Loucy (cell line): ENCODE measurements at regions not wholly inside any gene's neighbourhood (a gene's known extent, or its start where the extent isn't known, plus 50 kb on each side); places are given as distances from the start of the nearest gene placed in this dataset.
"Not testable (repeated sequence)": the region's sequence is repeated elsewhere in the genome, so short reads cannot be mapped to it uniquely, and the experiment has no call there.

Source experiments
- H2AFZ ChIP-seq: fragments of 200-600 bp; sonication (generic); 2 replicates; pipeline ENCODE4 v1.6.0; 2016; ENCODE audit warnings: antibody characterized with exemption, mild to moderate bottlenecking, low read length, moderate library complexity
- H3F3A ChIP-seq: fragments of 200-600 bp; 2 replicates; pipeline ENCODE4 v1.6.0; 2016; ENCODE audit warnings: antibody characterized with exemption, low read depth, mild to moderate bottlenecking
- H3K27me3 ChIP-seq: fragments of 200-600 bp; sonication (generic); 2 replicates; pipeline ENCODE4 v1.6.1; 2014; ENCODE audit warnings: low read length, mild to moderate bottlenecking; ENCODE audit not compliant: insufficient read depth, poor library complexity, severe bottlenecking
- H3K36me3 ChIP-seq: fragments of 200-600 bp; sonication (generic); 2 replicates; pipeline ENCODE4 v1.6.1; 2016; ENCODE audit warnings: low read length; ENCODE audit not compliant: insufficient read depth
- H3K4me1 ChIP-seq: fragments of 200-600 bp; sonication (generic); 2 replicates; pipeline ENCODE4 v1.5.1; 2014; ENCODE audit warnings: low read length, mild to moderate bottlenecking; ENCODE audit not compliant: insufficient read depth, poor library complexity, severe bottlenecking
- H3K4me2 ChIP-seq: fragments of 200-600 bp; sonication (generic); 2 replicates; pipeline ENCODE4 v1.6.0; 2014; ENCODE audit warnings: antibody characterized with exemption, low read length, low read depth, mild to moderate bottlenecking; ENCODE audit not compliant: poor library complexity, severe bottlenecking
- H3K4me3 ChIP-seq: fragments of 200-600 bp; sonication (generic); 2 replicates; pipeline ENCODE4 v1.5.1; 2014; ENCODE audit warnings: low read length, mild to moderate bottlenecking, mixed read lengths; ENCODE audit not compliant: poor library complexity, severe bottlenecking
- H3K79me2 ChIP-seq: fragments of 200-600 bp; sonication (generic); 2 replicates; pipeline ENCODE4 v1.6.1; 2014; ENCODE audit warnings: low read length; ENCODE audit not compliant: insufficient read depth
- H3K9ac ChIP-seq: fragments of 200-600 bp; sonication (generic); 2 replicates; pipeline ENCODE4 v1.6.0; 2014; ENCODE audit warnings: mild to moderate bottlenecking, low read depth, low read length, moderate library complexity; ENCODE audit not compliant: poor library complexity, severe bottlenecking
- H3K9me2 ChIP-seq: fragments of 200-600 bp; sonication (generic); replicated peaks from 2 replicates; pipeline ENCODE4 v1.6.1; 2016; ENCODE audit warnings: low read depth, low read length, mixed read lengths
- H3K9me3 ChIP-seq: fragments of 200-600 bp; sonication (generic); 2 replicates; pipeline ENCODE4 v1.6.1; 2014; ENCODE audit warnings: mild to moderate bottlenecking, antibody characterized with exemption, low read length, low read depth; ENCODE audit not compliant: insufficient read depth
- H4K20me1 ChIP-seq: fragments of 200-600 bp; sonication (generic); 2 replicates; pipeline ENCODE4 v1.6.0; 2014; ENCODE audit warnings: antibody characterized with exemption, low read length, mild to moderate bottlenecking; ENCODE audit not compliant: insufficient read depth, poor library complexity, severe bottlenecking
- EZH2phosphoT487 ChIP-seq: fragments of 200-600 bp; IDR thresholded peaks from 2 replicates; pipeline ENCODE4 v1.6.1; 2018; ENCODE audit warnings: antibody characterized with exemption, mild to moderate bottlenecking, moderate library complexity, borderline replicate concordance
- TF ChIP-seq, protein P1 (sequence below): fragments of 200-600 bp; sonication (generic); conservative IDR thresholded peaks from 2 replicates; pipeline ENCODE4 v1.5.1; 2014; ENCODE audit warnings: mild to moderate bottlenecking, antibody characterized with exemption, low read length

DNA sequence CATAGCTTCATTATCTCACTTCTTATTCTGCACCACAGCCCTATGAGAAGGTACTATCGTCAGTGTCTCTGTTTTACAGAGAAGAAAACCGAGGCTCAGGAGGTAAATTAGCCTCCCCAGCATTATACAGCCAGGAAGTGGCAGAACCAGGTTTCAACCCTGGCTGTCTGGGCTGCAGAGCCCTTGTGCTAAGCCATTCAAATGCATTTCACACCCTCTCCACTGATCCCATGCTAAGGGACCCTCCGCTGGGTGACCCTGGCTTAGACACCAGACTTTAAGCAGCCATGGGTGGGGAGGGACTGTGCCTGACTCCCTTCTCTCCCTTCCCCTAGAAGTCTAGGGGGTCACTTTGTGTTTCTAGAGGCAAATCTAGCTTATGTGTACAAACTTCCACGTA lies 87.5 kb downstream of the RRAGC start:
- no peaks in the 10 kb centered on the region for H3K9me3 ChIP-seq
- no peak for TF ChIP-seq EZH2phosphoT487
- TF ChIP-seq, protein P1, sequence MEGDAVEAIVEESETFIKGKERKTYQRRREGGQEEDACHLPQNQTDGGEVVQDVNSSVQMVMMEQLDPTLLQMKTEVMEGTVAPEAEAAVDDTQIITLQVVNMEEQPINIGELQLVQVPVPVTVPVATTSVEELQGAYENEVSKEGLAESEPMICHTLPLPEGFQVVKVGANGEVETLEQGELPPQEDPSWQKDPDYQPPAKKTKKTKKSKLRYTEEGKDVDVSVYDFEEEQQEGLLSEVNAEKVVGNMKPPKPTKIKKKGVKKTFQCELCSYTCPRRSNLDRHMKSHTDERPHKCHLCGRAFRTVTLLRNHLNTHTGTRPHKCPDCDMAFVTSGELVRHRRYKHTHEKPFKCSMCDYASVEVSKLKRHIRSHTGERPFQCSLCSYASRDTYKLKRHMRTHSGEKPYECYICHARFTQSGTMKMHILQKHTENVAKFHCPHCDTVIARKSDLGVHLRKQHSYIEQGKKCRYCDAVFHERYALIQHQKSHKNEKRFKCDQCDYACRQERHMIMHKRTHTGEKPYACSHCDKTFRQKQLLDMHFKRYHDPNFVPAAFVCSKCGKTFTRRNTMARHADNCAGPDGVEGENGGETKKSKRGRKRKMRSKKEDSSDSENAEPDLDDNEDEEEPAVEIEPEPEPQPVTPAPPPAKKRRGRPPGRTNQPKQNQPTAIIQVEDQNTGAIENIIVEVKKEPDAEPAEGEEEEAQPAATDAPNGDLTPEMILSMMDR, result no peak
- H3K9ac ChIP-seq, result no peak overlapping the region
- H3K9me2 ChIP-seq, result no peaks in the 10 kb centered on the region
- no peak overlapping the region for H2AFZ ChIP-seq
- no peaks in the 10 kb centered on the region for H3K27me3 ChIP-seq
- no peaks in the 10 kb centered on the region for H3F3A ChIP-seq
- no peaks in the 10 kb centered on the region for H3K79me2 ChIP-seq
- no peaks in the 10 kb centered on the region for H4K20me1 ChIP-seq
- no peak overlapping the region for H3K4me3 ChIP-seq
- no peaks in the 10 kb centered on the region for H3K36me3 ChIP-seq
- H3K4me2 ChIP-seq, result no peak overlapping the region
- H3K4me1 ChIP-seq, result no peaks in the 10 kb centered on the region

DNA sequence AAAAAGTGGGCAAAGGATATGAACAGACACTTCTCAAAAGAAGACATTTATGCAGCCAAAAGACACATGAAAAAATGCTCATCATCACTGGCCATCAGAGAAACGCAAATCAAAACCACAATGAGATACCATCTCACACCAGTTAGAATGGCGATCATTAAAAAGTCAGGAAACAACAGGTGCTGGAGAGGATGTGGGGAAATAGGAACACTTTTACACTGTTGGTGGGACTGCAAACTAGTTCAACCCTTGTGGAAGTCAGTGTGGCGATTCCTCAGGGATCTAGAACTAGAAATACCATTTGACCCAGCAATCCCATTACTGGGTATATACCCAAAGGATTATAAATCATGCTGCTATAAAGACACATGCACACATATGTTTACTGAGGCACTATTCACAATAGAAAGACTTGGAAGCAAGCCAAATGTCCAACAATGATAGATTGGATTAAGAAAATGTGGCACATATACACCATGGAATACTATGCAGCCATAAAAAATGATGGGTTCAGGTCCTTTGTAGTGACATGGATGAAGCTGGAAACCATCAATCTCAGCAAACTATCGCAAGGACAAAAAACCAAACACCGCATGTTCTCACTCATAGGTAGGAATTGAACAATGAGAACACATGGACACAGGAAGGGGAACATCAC lies 88.9 kb downstream of the RRAGC start:
- not testable (repeated sequence) for H3K27me3 ChIP-seq, H3K4me1 ChIP-seq, H3F3A ChIP-seq, H3K79me2 ChIP-seq, H3K9ac ChIP-seq, H3K9me3 ChIP-seq, H2AFZ ChIP-seq, H3K4me2 ChIP-seq, H3K4me3 ChIP-seq, H4K20me1 ChIP-seq, H3K9me2 ChIP-seq, H3K36me3 ChIP-seq

DNA sequence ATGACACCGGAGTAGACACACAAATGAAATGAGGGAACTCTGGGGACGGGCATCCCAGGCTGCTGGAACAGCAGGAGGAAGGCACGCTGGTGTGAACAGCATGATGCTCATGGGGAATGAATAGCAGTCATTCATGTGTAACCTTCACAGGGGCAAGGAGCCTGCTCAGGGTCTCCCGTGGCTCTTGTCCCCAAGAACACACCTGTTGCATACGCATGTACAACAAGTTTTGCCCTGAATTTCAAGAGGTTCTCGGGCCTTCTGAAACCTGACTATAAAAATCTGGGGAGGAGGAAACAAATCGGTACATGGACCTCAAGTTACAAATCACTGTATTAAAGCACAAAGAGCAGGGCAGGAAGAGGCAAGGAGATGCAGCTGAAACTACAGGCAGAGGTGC lies 93.4 kb downstream of the RRAGC start:
- Histone ChIP-seq H3K9ac (no peak overlapping the region), H3K9me3 (no peaks in the 10 kb centered on the region), H3K27me3 (no peaks in the 10 kb centered on the region), H3K4me1 (no peaks in the 10 kb centered on the region), H3K4me2 (no peak overlapping the region), H4K20me1 (no peaks in the 10 kb centered on the region), H3F3A (no peaks in the 10 kb centered on the region), H3K4me3 (no peak overlapping the region), H3K9me2 (no peaks in the 10 kb centered on the region), H3K36me3 (no peaks in the 10 kb centered on the region), H3K79me2 (no peaks in the 10 kb centered on the region), H2AFZ (no peak overlapping the region)
- TF ChIP-seq EZH2phosphoT487, result no peak
- TF ChIP-seq, protein P1, result no peak

DNA sequence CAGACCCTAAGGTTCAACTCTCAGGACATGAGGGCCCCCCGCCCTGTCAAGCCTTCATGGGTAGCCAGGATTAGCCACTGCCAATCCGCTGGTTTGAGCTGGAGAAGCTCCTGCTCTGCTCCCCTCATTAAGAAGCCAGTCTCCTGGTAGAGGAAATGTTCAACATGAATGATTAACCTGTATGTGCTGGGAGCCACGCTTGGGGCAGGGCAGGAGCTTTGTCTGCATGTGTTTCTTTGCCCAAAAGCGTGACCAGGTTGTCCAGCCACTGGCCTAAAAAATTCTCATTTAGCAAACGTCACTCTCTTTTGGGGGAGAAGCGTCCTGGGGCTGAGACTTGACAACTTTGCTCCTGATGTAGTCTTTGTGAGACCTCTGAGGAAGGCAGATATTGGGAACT lies 96.5 kb downstream of the RRAGC start:
- Histone ChIP-seq H3K4me1 (no peaks in the 10 kb centered on the region), H3K9ac (no peak overlapping the region), H3K27me3 (no peaks in the 10 kb centered on the region)

More for the DNA sequence above, 96.5 kb downstream of the RRAGC start:
- H3K36me3 ChIP-seq, result no peaks in the 10 kb centered on the region
- no peaks in the 10 kb centered on the region for H3F3A ChIP-seq
- H3K9me2 ChIP-seq, result no peaks in the 10 kb centered on the region
- H2AFZ ChIP-seq, result no peak overlapping the region
- TF ChIP-seq, protein P1, result no peak
- no peak for TF ChIP-seq EZH2phosphoT487
- H3K4me2 ChIP-seq, result no peak overlapping the region
- H3K79me2 ChIP-seq, result no peaks in the 10 kb centered on the region
- H3K9me3 ChIP-seq, result no peaks in the 10 kb centered on the region
- H4K20me1 ChIP-seq, result no peaks in the 10 kb centered on the region
- no peak overlapping the region for H3K4me3 ChIP-seq
